ENCODE measurements at regions not wholly inside any gene's neighbourhood (a gene's known extent, or its start where the extent isn't known, plus 50 kb on each side); places are given as distances from the start of the nearest gene placed in this dataset.

GRCh38 chr10:4008676-4009382, 223.8 kb upstream of the KLF6 start:
- WGBS, result 95% methylated on average over 7 of the region's 7 CpGs
- no peak for TF ChIP-seq EGR1 (IDR thresholded peaks at IDR 0.05; ENCODE audit: low read depth in 2 of 2)
- no peak for TF ChIP-seq NR2F2 (IDR thresholded peaks at IDR 0.05)
- TF ChIP-seq SP1 (IDR thresholded peaks at IDR 0.05), result no peak
- TF ChIP-seq FOXA1 (IDR thresholded peaks at IDR 0.05), result no peak
- no peak for TF ChIP-seq REST (IDR thresholded peaks at IDR 0.05)
- no peak for TF ChIP-seq HNF4A (conservative IDR thresholded peaks at IDR 0.05)
- no peak for TF ChIP-seq RXRA (IDR thresholded peaks at IDR 0.05)
- TF ChIP-seq FOXA2 (IDR thresholded peaks at IDR 0.05), result no peak
- TF ChIP-seq JUND (IDR thresholded peaks at IDR 0.05), result no peak
- no peak for TF ChIP-seq CTCF (IDR thresholded peaks at IDR 0.05; ENCODE audit: low read depth, low read length, missing input control)
- TF ChIP-seq HNF4G (IDR thresholded peaks at IDR 0.05), result no peak
- H3K4me1 ChIP-seq (ENCODE audit: control insufficient read depth in 4 of 4, insufficient read depth in 4 of 4, low read length in 3 of 4), result no peaks in the 10 kb centered on the region

GRCh38 chr10:4007771-4008170, 222.8 kb upstream of the KLF6 start:
- 66% methylated on average over 4 of the region's 4 CpGs for WGBS
- no peak overlapping the region for H3K27ac ChIP-seq (ENCODE audit: low read depth in 1 of 2, low read length in 2 of 2)
- DNase-seq (ENCODE audit: low spot score), result no peak
- H3K9ac ChIP-seq (ENCODE audit: low read depth in 1 of 2, low read length in 2 of 2), result no peak overlapping the region
- no peak overlapping the region for H3K4me3 ChIP-seq (ENCODE audit: low read depth in 1 of 3, low read length in 3 of 3)
- H3K27me3 ChIP-seq (ENCODE audit: control insufficient read depth in 4 of 4, insufficient read depth in 4 of 4, low read length in 3 of 4), result no peaks in the 10 kb centered on the region
- H3K4me1 ChIP-seq (ENCODE audit: control insufficient read depth in 4 of 4, insufficient read depth in 4 of 4, low read length in 3 of 4), result no peaks in the 10 kb centered on the region
- TF ChIP-seq SP1 (IDR thresholded peaks at IDR 0.05), result no peak
- no peaks in the 10 kb centered on the region for H3K9me3 ChIP-seq (ENCODE audit: control insufficient read depth in 4 of 4, low read length in 3 of 4)
- H3K36me3 ChIP-seq (ENCODE audit: control insufficient read depth in 4 of 4, insufficient read depth in 3 of 4, low read depth in 1 of 4, low read length in 3 of 4), result no peaks in the 10 kb centered on the region

More at GRCh38 chr10:4008676-4009382, 223.8 kb upstream of the KLF6 start:
- no peak overlapping the region for H3K27ac ChIP-seq (ENCODE audit: low read depth in 1 of 2, low read length in 2 of 2)
- no peaks in the 10 kb centered on the region for H3K9me3 ChIP-seq (ENCODE audit: control insufficient read depth in 4 of 4, low read length in 3 of 4)
- no peaks in the 10 kb centered on the region for H3K36me3 ChIP-seq (ENCODE audit: control insufficient read depth in 4 of 4, insufficient read depth in 3 of 4, low read depth in 1 of 4, low read length in 3 of 4)
- H3K9ac ChIP-seq (ENCODE audit: low read depth in 1 of 2, low read length in 2 of 2), result no peak overlapping the region
- H3K27me3 ChIP-seq (ENCODE audit: control insufficient read depth in 4 of 4, insufficient read depth in 4 of 4, low read length in 3 of 4), result no peaks in the 10 kb centered on the region
- DNase-seq (ENCODE audit: low spot score), result no peak
- no peak overlapping the region for H3K4me3 ChIP-seq (ENCODE audit: low read depth in 1 of 3, low read length in 3 of 3)

- Histone ChIP-seq H3K4me3 (ENCODE audit: low read depth in 1 of 3, low read length in 3 of 3) (no peak overlapping the region), H3K27ac (ENCODE audit: low read depth in 1 of 2, low read length in 2 of 2) (no peak overlapping the region), H3K4me1 (ENCODE audit: control insufficient read depth in 4 of 4, insufficient read depth in 4 of 4, low read length in 3 of 4) (no peaks in the 10 kb centered on the region), H3K9ac (ENCODE audit: low read depth in 1 of 2, low read length in 2 of 2) (no peak overlapping the region), H3K9me3 (ENCODE audit: control insufficient read depth in 4 of 4, low read length in 3 of 4) (no peaks in the 10 kb centered on the region), H3K36me3 (ENCODE audit: control insufficient read depth in 4 of 4, insufficient read depth in 3 of 4, low read depth in 1 of 4, low read length in 3 of 4) (no peaks in the 10 kb centered on the region), H3K27me3 (ENCODE audit: control insufficient read depth in 4 of 4, insufficient read depth in 4 of 4, low read length in 3 of 4) (no peaks in the 10 kb centered on the region)
- 75% methylated on average over 7 of the region's 7 CpGs for WGBS
- no peak for DNase-seq (ENCODE audit: low spot score)
- TF ChIP-seq ZBTB33 (IDR thresholded peaks at IDR 0.05), result no peak
- TF ChIP-seq REST (IDR thresholded peaks at IDR 0.05), result no peak
- no peak for TF ChIP-seq HNF4A (conservative IDR thresholded peaks at IDR 0.05)
- TF ChIP-seq TAF1 (conservative IDR thresholded peaks at IDR 0.05), result no peak
- no peak for TF ChIP-seq YY1 (IDR thresholded peaks at IDR 0.05)
- no peak for TF ChIP-seq HNF4G (IDR thresholded peaks at IDR 0.05)
- no peak for TF ChIP-seq ATF3 (IDR thresholded peaks at IDR 0.05)
- TF ChIP-seq RXRA (IDR thresholded peaks at IDR 0.05), result no peak
- TF ChIP-seq FOXA2 (IDR thresholded peaks at IDR 0.05), result no peak
- TF ChIP-seq FOXA1 (IDR thresholded peaks at IDR 0.05), result no peak
- no peak for TF ChIP-seq EGR1 (IDR thresholded peaks at IDR 0.05; ENCODE audit: low read depth in 2 of 2)
- TF ChIP-seq GABPA (IDR thresholded peaks at IDR 0.05 in 1 of 2, conservative IDR thresholded peaks at IDR 0.05 in 1 of 2), result no peak
- TF ChIP-seq NR2F2 (IDR thresholded peaks at IDR 0.05), result no peak
- no peak for TF ChIP-seq JUND (IDR thresholded peaks at IDR 0.05)
These were observed 221.8 kb upstream of the KLF6 start for GRCh38 chr10:4006858-4007257.

Data from liver (tissue), 8 donors.